Stimulated activated CD8-positive, alpha-beta memory T cell treated with anti-CD3 and anti-CD28 coated beads, Interleukin-7, amount 100 ng/mL, for 4 hours (primary cell): ENCODE measurements at regions not wholly inside any gene's neighbourhood (a gene's known extent, or its start where the extent isn't known, plus 50 kb on each side); places are given as distances from the start of the nearest gene placed in this dataset.
"Not testable (repeated sequence)": the region's sequence is repeated elsewhere in the genome, so short reads cannot be mapped to it uniquely, and the experiment has no call there.

Experiments used
- DNase-seq, 2 donors: peaks; one replicate each; pipeline ENCODE4 v3.0.0-alpha.2; 2020; ENCODE audit warnings: low read depth in 2 of 2

DNA sequence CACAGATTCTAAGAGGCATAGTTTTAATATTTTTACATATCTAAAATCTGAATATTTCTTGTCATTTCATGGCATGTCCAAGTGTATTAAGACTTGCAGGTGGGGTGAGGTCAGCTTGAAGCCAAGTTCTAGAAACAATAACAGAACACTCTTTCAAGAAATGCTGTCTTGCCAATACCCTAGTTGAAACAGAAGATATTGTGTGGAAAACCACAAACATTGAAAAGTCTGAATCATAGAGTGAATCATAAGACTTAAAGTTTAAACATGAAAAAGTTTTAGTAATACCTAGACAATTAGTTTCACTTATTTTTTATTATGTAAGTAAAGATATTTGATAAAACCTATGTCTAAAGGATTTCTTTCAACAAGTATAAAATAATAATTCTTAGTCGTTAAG is 191.5 kb upstream of the CAND1 start:
- DNase-seq, result no peak

DNA sequence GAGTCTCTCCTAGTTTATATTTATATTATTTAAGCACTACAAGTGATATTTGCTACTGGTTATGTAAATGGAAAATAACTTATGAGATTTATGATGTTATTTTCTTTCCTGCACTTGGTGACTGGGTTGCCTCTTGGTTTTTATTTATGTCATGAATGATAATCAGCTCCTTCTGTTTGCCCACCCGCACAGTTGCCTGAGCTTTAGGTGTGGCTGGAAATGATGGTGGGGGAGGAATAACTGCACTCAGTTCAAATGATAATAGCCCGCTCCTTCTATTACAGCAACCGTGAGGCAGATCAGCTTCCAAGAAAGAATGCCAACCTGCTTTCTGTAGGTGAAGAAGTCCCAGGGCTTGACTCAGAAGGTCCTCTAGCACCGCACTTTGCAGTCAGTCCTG is 190.2 kb upstream of the CAND1 start:
- no peak for DNase-seq

DNA sequence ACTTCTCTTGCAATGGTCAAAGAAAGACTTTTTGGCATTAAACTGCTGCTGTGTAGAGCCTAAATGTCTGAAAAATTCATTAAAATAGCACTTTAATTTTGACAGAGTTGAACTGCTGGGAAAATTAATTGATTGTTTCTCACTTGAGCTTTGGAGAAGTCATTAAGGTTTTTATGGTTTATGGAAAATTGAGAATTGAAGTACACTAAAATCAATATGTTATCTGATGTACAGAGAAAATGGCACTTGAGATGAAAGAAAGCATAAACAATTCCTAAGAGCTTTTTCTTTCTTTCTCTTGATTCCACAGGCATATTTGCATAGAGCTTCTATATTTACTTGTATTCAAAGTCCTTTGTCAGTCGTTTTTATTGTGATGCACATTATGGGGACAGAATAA is 188.5 kb upstream of the CAND1 start:
- no peak for DNase-seq

- DNase-seq, result no peak
Observed at GRCh38 chr12:67082221-67082620, 186.9 kb upstream of the CAND1 start.

DNA sequence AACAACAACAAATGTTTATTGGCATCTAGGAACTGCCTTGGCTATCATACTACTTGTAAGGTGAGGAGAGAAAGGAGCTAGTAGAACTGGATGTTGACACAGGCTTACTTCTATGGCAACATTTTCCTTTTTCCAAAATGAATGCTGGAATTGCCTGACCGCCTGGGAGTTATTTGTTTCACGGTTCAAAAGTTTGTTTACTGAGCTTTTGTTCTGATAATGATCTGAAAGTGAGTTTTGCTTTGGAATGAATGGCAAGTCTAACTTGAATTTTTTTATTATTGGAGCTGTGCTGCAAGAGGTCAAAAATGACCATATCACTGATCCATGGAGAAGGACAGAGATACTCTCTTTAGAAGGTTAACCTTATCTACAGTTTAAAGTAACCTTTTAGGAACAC is 183.5 kb upstream of the CAND1 start:
- DNase-seq, result no peak

DNA sequence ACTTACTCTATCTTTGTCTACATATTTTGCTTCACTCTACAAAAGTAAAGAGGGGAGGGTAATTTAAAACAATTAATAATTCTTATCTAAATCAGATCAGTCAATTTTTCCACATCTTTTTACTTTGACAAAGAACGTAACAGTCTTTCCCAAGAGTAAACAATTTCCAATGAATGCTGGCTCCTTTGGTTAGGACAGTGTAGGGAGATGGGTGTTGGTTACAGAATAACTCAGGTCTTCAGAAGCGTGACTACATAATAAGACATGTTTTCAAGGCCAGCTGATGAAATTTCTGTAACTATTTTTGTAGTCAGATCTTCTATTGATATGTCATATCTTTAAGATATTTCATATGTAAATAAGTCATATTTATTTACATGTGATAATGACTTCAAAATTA is 183.0 kb upstream of the CAND1 start:
- no peak for DNase-seq

DNA sequence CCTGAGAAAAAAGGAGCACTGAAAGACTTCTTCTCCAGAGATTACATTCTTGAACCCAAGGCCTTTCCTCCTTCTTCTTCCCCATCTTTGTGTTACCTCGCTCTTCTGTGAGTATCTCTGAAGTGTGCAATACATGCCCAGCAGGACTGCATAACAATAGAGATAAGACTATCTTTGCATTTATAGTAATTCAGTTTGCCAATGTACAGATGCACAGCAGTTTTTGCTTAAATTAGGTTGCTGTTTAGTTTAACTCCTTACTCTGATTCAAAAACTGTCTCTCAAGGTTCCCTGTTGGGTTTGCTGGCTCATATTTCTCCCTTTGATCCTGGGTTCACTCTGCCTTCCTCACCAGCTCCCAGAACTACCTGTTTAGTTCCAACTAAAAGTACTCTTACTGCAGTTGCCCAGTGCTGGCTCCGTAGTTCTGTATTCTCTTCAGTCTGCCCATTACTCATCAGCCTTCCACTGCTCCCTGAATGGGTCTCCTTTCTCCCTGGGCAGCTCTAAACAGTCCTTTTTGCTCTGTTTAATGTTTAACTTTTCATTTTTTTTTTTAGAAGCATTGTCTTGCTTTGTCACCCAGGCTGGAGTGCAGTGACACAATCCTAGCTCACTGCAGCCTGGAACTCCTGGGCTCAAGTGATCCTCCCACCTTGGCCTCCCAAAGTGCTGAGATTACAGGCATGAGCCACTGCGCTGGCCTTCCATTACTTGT is 180.6 kb upstream of the CAND1 start:
- DNase-seq, result no peak

DNA sequence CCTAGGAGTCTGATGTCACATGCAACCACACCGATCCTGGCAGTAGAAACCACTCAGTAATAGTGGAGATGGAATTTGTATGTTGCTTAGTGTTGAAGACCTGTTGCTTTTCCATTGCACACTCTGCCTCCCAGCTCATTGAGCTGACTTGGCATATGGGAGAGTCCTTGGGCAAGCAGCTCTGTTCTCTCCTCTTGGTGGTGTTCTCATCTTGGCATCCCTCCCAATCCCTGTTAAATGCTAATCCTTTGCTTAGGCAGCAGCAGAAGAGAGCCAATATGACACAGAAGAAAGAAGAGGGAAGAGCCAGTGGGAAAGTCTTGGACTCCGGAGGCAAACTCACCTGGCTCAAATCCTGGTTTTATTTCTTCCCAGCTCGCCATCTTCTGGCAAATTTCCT is 178.0 kb upstream of the CAND1 start:
- DNase-seq, result no peak

DNA sequence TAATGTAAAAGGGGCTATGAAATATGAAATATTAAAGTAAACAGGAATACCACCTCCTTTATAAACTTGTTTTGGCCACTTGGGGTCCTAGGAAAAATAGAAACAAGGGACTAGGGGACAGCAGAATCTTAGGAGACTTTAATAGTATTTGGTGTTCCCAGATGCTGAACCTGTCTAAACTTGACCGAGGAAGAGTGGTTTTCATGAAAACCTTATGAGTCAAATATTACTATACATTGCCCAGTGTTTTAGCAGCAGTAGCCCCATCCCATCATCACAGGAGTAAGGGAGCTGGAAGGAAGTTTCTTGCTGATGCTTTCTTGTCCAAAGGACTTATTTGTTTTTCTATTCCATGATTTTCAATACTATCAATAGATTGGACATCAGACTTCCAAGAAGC is 177.5 kb upstream of the CAND1 start:
- DNase-seq, result no peak

GRCh38 chr12:67092934-67093333 is 176.2 kb upstream of the CAND1 start:
- not testable (repeated sequence) for DNase-seq

- DNase-seq, result no peak
Observed at GRCh38 chr12:67096533-67097318, 172.4 kb upstream of the CAND1 start.

GRCh38 chr12:67099858-67100257 is 169.3 kb upstream of the CAND1 start:
- no peak for DNase-seq

GRCh38 chr12:67103521-67103920 is 165.6 kb upstream of the CAND1 start:
- DNase-seq, result no peak

DNA sequence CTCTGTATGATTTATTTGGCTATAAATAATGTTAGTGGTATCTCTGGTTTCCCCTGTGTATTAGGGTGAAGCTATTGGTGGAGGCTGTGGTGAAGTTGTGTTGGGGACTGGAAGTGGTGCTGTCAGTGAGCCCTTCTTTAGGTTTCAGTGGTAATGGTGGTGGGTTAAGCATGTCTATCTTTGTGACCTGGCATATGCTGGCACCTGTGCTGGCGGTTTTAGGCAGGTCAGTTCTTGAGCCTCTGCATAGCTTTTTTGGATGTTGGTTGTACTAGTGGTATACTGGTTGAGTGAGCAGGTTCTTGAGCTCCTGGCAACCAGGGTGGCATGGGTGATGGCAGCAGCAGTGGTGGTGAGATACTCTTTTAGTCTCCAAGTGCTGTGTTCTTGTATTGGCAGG is 161.9 kb upstream of the CAND1 start:
- no peak for DNase-seq

- DNase-seq, result no peak
Observed at GRCh38 chr12:67107751-67108269, 161.3 kb upstream of the CAND1 start.

GRCh38 chr12:67110345-67110744 is 158.8 kb upstream of the CAND1 start:
- not testable (repeated sequence) for DNase-seq

DNA sequence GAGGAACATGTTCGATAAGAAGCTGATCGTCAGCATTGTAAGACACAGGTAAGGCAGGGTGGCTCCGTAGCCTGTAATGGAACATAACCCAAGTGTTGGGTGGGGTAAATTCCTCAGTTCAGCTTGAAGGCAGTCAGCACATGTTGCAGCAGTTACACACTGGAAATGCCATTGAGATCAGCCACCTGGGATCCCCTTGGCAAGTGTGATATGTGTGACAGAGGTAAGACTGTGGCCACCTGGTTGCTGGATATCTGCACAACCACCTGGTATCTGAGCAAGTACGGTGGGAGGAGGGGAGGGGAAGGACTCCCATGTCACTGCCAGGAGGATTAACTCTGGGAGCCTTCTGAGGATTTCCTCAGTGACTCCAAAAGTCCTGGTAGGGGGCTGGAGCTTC is 158.0 kb upstream of the CAND1 start:
- DNase-seq, result no peak

DNA sequence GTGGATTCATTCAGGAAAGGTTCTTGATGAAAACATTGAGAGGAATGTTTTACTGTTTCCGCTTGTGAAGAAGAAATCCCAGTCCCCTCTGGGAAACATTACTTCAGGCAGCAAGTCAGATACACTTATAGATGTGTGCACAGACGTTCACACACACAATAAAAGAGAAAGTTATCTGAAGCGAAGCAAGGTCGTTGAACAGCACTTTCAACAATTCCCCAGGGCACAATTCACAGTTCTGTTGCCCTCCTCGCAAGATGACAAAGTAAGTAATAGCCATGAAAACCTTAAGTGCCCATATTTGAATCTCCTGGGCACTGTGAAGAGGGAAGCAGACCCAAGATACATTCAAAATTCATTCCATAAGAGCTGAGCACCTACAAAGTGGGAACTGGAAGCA is 156.6 kb upstream of the CAND1 start:
- no peak for DNase-seq

DNA sequence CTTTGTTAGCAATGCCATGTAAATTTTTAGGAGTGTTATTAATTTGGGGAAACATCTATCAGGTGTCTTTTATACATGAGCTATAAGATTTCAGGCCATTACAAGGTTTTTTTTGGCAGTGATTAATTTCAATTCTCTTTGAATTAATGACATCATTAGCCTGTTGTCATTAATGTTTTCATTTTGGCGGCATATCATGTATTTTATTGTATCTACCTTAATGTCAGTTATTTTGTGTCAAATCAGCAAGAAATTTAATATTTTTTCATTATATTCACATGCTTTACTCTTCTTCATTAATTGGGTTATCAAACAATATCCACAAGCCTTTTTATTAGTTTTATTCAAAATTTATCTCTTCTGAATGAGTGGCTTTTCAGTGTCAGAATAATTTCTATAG is 153.0 kb upstream of the CAND1 start:
- no peak for DNase-seq

- DNase-seq, result no peak
Observed at GRCh38 chr12:67122584-67122983, 146.6 kb upstream of the CAND1 start.

DNA sequence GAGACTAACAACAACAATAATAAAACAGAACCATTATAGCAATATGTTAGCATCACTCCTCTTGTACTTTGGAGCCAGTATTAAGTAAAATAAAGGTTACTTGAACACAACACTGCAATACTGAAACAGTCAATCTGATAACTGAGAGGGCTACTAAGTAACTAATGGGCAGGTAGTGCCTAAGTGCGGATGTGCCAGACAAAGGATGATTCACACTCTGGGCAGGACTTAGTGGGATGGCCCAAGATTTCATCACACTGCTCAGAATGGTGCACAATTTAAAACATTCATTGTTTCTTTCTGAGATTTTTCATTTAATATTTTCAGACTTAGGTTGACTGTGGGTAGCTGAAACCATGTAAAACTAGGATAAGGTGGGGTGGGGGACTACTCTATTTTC is 131.9 kb upstream of the CAND1 start:
- DNase-seq, result no peak

DNA sequence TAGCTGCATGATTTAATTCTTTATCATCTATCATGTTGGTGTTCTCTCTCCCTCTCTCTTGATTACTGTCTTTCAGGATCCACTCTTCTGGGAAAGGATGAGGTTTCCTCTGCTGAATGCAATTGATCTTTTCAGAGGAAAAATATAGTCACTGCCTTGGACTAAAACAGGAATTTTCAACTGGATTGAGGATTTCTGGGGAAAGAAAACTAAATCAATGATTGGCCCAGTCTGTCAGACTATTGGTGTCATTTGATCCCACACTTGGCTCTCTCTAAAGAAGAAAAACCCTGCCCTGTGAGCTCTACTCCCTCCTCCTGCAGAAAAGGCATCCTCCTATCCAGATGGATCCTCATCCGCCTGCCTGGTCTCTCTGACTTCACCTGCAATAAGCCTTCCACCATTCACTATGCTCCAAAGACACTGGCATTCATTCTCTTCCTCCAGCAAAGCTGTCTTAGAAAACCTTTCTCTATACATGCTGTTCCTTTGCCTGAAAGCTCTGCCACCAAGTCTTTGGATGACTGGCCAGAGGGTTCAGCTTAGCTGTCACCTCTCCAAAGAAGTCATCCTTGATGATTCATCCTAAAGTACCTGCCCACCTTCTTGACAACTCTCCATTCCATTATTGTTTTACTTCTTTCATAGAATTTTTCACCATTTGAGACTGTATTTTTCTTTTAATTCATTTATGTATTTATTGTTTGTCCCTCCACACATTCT is 127.7 kb upstream of the CAND1 start:
- no peak for DNase-seq

GRCh38 chr12:67145692-67146091 is 123.5 kb upstream of the CAND1 start:
- DNase-seq, result no peak
